Endodermal cell (in vitro differentiated cells): ENCODE measurements at regions not wholly inside any gene's neighbourhood (a gene's known extent, or its start where the extent isn't known, plus 50 kb on each side); places are given as distances from the start of the nearest gene placed in this dataset.

Experiments
- DNase-seq: peaks from one replicate; pipeline ENCODE4 v3.0.0-alpha.2; 2017
- H3K27ac ChIP-seq: 2 replicates; pipeline ENCODE4 v1.5.1; 2013; ENCODE audit warnings: mild to moderate bottlenecking, low read depth, low read length, moderate library complexity
- H3K27me3 ChIP-seq: 2 replicates; pipeline ENCODE4 v1.6.1; 2013; ENCODE audit warnings: mild to moderate bottlenecking, low read length, moderate library complexity; ENCODE audit not compliant: insufficient read depth, control insufficient read depth, poor library complexity, severe bottlenecking
- H3K36me3 ChIP-seq: 2 replicates; pipeline ENCODE4 v1.7.0; 2013; ENCODE audit warnings: mild to moderate bottlenecking, low read length, moderate library complexity; ENCODE audit not compliant: control insufficient read depth, insufficient read depth
- H3K4me1 ChIP-seq: one replicate; pipeline ENCODE4 v1.7.0; 2013; ENCODE audit warnings: low read length; ENCODE audit not compliant: control insufficient read depth, insufficient read depth
- H3K4me3 ChIP-seq: 2 replicates; pipeline ENCODE4 v1.5.1; 2013; ENCODE audit warnings: mild to moderate bottlenecking, low read length, moderate library complexity
- H3K9ac ChIP-seq: 2 replicates; pipeline ENCODE4 v1.6.1; 2013; ENCODE audit warnings: mild to moderate bottlenecking, low read length, moderate library complexity; ENCODE audit not compliant: poor library complexity, severe bottlenecking; ENCODE audit errors: extremely low read depth
- H3K9me3 ChIP-seq: 2 replicates; pipeline ENCODE4 v1.6.1; 2013; ENCODE audit warnings: mild to moderate bottlenecking, low read length, moderate library complexity; ENCODE audit not compliant: control insufficient read depth
- H3K27ac Mint-ChIP-seq: 2 replicates; pipeline ENCODE4 v1.8.0; 2020; ENCODE audit warnings: mixed read lengths
- H3K27me3 Mint-ChIP-seq: 2 replicates; pipeline ENCODE4 v1.8.0; 2021; ENCODE audit warnings: mild to moderate bottlenecking, mixed read lengths; ENCODE audit not compliant: insufficient read depth
- H3K36me3 Mint-ChIP-seq: 2 replicates; pipeline ENCODE4 v1.8.0; 2020; ENCODE audit warnings: low read depth, mixed read lengths
- H3K4me1 Mint-ChIP-seq: 2 replicates; pipeline ENCODE4 v1.8.0; 2020; ENCODE audit warnings: mixed read lengths
- H3K4me3 Mint-ChIP-seq: 2 replicates; pipeline ENCODE4 v1.8.0; 2020; ENCODE audit warnings: mild to moderate bottlenecking, moderate library complexity, mixed read lengths
- H3K9me3 Mint-ChIP-seq: 2 replicates; pipeline ENCODE4 v1.8.0; 2020; ENCODE audit warnings: mild to moderate bottlenecking, mixed read lengths
- CTCF ChIP-seq: fragments of 200-600 bp; sonication (generic); conservative IDR thresholded peaks from 2 replicates; pipeline ENCODE4 v1.5.0; 2021; ENCODE audit warnings: antibody characterized with exemption, mild to moderate bottlenecking
- WGBS, 2 experiments: methylation state at CpG; one replicate each; pipeline versions ENCODE4 v1.1.5 to v1.1.7; 2013; ENCODE audit warnings: missing lambda C conversion rate in 2 of 2, mixed read lengths in 1 of 2; ENCODE audit not compliant: insufficient coverage in 1 of 2, insufficient read length in 1 of 2; 5-methylcytosine and 5-hydroxymethylcytosine counted together

GRCh38 chr3:103055021-103055520 lies 620.3 kb downstream of the ZPLD1 start:
- no peak overlapping the region for H3K4me3 ChIP-seq
- H3K27ac Mint-ChIP-seq: no peak overlapping the region
- H3K4me1 ChIP-seq: no peaks in the 10 kb centered on the region
- TF ChIP-seq CTCF: no peak
- H3K9me3 ChIP-seq: no peaks in the 10 kb centered on the region
- 67 to 90% methylated on average over 1 to 2 of the region's 2 CpGs for WGBS, 2 experiments
- H3K4me3 Mint-ChIP-seq: no peak overlapping the region
- no peaks in the 10 kb centered on the region for H3K36me3 ChIP-seq
- no peaks in the 10 kb centered on the region for H3K9me3 Mint-ChIP-seq
- H3K4me1 Mint-ChIP-seq: peaks cover 5% of the 10 kb centered on the region
- DNase-seq: no peak
- H3K27me3 ChIP-seq: no peaks in the 10 kb centered on the region
- H3K9ac ChIP-seq: no peak overlapping the region
- H3K27me3 Mint-ChIP-seq: no peaks in the 10 kb centered on the region
- H3K27ac ChIP-seq: no peak overlapping the region
- H3K36me3 Mint-ChIP-seq: no peaks in the 10 kb centered on the region

- WGBS, 2 experiments: 96 to 100% methylated on average over 1 to 3 of the region's 3 CpGs
- H3K4me1 ChIP-seq: no peaks in the 10 kb centered on the region
- TF ChIP-seq CTCF: no peak
These were observed 621.7 kb downstream of the ZPLD1 start for GRCh38 chr3:103056542-103056941.

GRCh38 chr3:103057003-103057402 lies 622.2 kb downstream of the ZPLD1 start:
- Histone ChIP-seq H3K27ac (no peak overlapping the region), H3K27me3 (no peaks in the 10 kb centered on the region), H3K9me3 (no peaks in the 10 kb centered on the region), H3K4me3 (no peak overlapping the region), H3K9ac (no peak overlapping the region), H3K4me1 (no peaks in the 10 kb centered on the region), H3K36me3 (no peaks in the 10 kb centered on the region)
- H3K9me3 Mint-ChIP-seq: no peaks in the 10 kb centered on the region
- H3K27me3 Mint-ChIP-seq: no peaks in the 10 kb centered on the region
- no peak overlapping the region for H3K4me3 Mint-ChIP-seq
- H3K27ac Mint-ChIP-seq: no peak overlapping the region
- DNase-seq: no peak
- no peaks in the 10 kb centered on the region for H3K36me3 Mint-ChIP-seq
- peaks cover 5% of the 10 kb centered on the region for H3K4me1 Mint-ChIP-seq
- WGBS, 2 experiments: 94 to 97% methylated on average over 4 to 6 of the region's 6 CpGs
- no peak for TF ChIP-seq CTCF

More at GRCh38 chr3:103056542-103056941, 621.7 kb downstream of the ZPLD1 start:
- Mint-ChIP-seq H3K27me3 (no peaks in the 10 kb centered on the region), H3K9me3 (no peaks in the 10 kb centered on the region), H3K4me1 (peaks cover 5% of the 10 kb centered on the region), H3K4me3 (no peak overlapping the region), H3K27ac (no peak overlapping the region), H3K36me3 (no peaks in the 10 kb centered on the region)
- no peak overlapping the region for H3K9ac ChIP-seq
- DNase-seq: no peak
- no peak overlapping the region for H3K4me3 ChIP-seq
- no peak overlapping the region for H3K27ac ChIP-seq
- H3K36me3 ChIP-seq: no peaks in the 10 kb centered on the region
- H3K27me3 ChIP-seq: no peaks in the 10 kb centered on the region
- H3K9me3 ChIP-seq: no peaks in the 10 kb centered on the region
